Fibroblast of skin of back (primary cell): ENCODE measurements at regions not wholly inside any gene's neighbourhood (a gene's known extent, or its start where the extent isn't known, plus 50 kb on each side); places are given as distances from the start of the nearest gene placed in this dataset.
A peak's percentile ranks its signal among the peaks of the same experiment; 100 is the strongest.

Experiments
- DNase-seq: peaks from one replicate; pipeline ENCODE4 v3.0.0-alpha.2; 2013

- DNase-seq = no peak
These were observed 460.4 kb upstream of the RGS6 start for GRCh38 chr14:71471634-71472355.

GRCh38 chr14:71472356-71473340, 459.6 kb upstream of the RGS6 start:
- DNase-seq = peak; percentile 40

GRCh38 chr14:71473843-71474242, 458.4 kb upstream of the RGS6 start:
- no peak for DNase-seq

- DNase-seq = no peak
These were observed 457.6 kb upstream of the RGS6 start for GRCh38 chr14:71474301-71475265.

GRCh38 chr14:71475916-71476315, 456.3 kb upstream of the RGS6 start:
- DNase-seq = no peak

- DNase-seq = peak; percentile 46
These were observed 453.7 kb upstream of the RGS6 start for GRCh38 chr14:71478542-71478941.

GRCh38 chr14:71481021-71481654, 451.1 kb upstream of the RGS6 start:
- DNase-seq = no peak

- DNase-seq = peak; percentile 81
These were observed 449.6 kb upstream of the RGS6 start for GRCh38 chr14:71482671-71483070.

GRCh38 chr14:71483154-71483553, 449.1 kb upstream of the RGS6 start:
- no peak for DNase-seq

- DNase-seq = no peak
These were observed 446.4 kb upstream of the RGS6 start for GRCh38 chr14:71485833-71486232.

GRCh38 chr14:71486279-71486678, 445.9 kb upstream of the RGS6 start:
- peak; percentile 52 for DNase-seq

GRCh38 chr14:71487449-71487848, 444.8 kb upstream of the RGS6 start:
- no peak for DNase-seq

GRCh38 chr14:71487941-71488340, 444.3 kb upstream of the RGS6 start:
- DNase-seq = peak; percentile 67

- peak; percentile 90 for DNase-seq
These were observed 443.5 kb upstream of the RGS6 start for GRCh38 chr14:71488703-71489191.

GRCh38 chr14:71489742-71490141, 442.5 kb upstream of the RGS6 start:
- no peak for DNase-seq

GRCh38 chr14:71491931-71492330, 440.3 kb upstream of the RGS6 start:
- no peak for DNase-seq

- DNase-seq = no peak
These were observed 439.9 kb upstream of the RGS6 start for GRCh38 chr14:71492346-71492745.

GRCh38 chr14:71497645-71498086, 434.6 kb upstream of the RGS6 start:
- no peak for DNase-seq

- DNase-seq = peak; percentile 49
These were observed 434.0 kb upstream of the RGS6 start for GRCh38 chr14:71498212-71498611.

- no peak for DNase-seq
These were observed 433.2 kb upstream of the RGS6 start for GRCh38 chr14:71499018-71499417.

GRCh38 chr14:71507681-71508080, 424.5 kb upstream of the RGS6 start:
- DNase-seq = no peak

GRCh38 chr14:71508901-71509300, 423.3 kb upstream of the RGS6 start:
- no peak for DNase-seq
